ENCODE measurements at regions not wholly inside any gene's neighbourhood (a gene's known extent, or its start where the extent isn't known, plus 50 kb on each side); places are given as distances from the start of the nearest gene placed in this dataset.

DNA sequence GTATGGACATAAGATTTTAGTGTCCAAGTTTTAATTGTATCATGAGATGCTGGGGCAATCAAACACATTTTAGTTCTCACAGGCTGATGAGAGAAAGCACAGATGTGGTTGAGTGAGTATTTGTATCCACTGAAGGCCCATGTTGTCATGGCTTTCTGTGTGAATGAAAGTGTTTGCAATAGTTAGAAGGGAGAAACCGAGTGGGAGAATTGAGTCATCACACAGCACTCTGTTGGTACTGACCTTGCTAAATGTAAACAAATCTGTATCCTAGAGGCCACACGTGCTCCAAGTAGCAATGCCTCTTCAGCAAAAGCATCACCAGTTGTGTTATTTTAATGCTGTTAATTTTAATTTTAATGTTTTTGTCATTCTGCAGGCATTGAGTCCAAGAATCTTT, 121.2 kb downstream of the EMX2 start:
- no peak overlapping the region for H3K27ac Mint-ChIP-seq

More for the DNA sequence above, 121.2 kb downstream of the EMX2 start:
- no peak overlapping the region for H3K27ac ChIP-seq (ENCODE audit: low read depth)
- Mint-ChIP-seq H3K27me3 (ENCODE audit: insufficient read depth, low read depth, poor library complexity) (peaks cover 3% of the 10 kb centered on the region), H3K36me3 (ENCODE audit: low read depth) (no peaks in the 10 kb centered on the region), H3K4me1 (no peaks in the 10 kb centered on the region), H3K4me3 (no peak overlapping the region), H3K9me3 (no peaks in the 10 kb centered on the region)
- ATAC-seq (no peak), DNase-seq (ENCODE audit: low spot score) (no peak)
- no peak overlapping the region for H3K4me2 ChIP-seq
- H3K9me2 ChIP-seq (ENCODE audit: insufficient read depth), result no peaks in the 10 kb centered on the region
- no peak overlapping the region for H2AFZ ChIP-seq
- no peaks in the 10 kb centered on the region for H3K27me3 ChIP-seq (ENCODE audit: insufficient read depth)
- H3K36me3 ChIP-seq (ENCODE audit: insufficient read depth), result no peaks in the 10 kb centered on the region
- H3F3A ChIP-seq (replicated peaks; ENCODE audit: low read depth), result no peaks in the 10 kb centered on the region
- TF ChIP-seq, protein P1, sequence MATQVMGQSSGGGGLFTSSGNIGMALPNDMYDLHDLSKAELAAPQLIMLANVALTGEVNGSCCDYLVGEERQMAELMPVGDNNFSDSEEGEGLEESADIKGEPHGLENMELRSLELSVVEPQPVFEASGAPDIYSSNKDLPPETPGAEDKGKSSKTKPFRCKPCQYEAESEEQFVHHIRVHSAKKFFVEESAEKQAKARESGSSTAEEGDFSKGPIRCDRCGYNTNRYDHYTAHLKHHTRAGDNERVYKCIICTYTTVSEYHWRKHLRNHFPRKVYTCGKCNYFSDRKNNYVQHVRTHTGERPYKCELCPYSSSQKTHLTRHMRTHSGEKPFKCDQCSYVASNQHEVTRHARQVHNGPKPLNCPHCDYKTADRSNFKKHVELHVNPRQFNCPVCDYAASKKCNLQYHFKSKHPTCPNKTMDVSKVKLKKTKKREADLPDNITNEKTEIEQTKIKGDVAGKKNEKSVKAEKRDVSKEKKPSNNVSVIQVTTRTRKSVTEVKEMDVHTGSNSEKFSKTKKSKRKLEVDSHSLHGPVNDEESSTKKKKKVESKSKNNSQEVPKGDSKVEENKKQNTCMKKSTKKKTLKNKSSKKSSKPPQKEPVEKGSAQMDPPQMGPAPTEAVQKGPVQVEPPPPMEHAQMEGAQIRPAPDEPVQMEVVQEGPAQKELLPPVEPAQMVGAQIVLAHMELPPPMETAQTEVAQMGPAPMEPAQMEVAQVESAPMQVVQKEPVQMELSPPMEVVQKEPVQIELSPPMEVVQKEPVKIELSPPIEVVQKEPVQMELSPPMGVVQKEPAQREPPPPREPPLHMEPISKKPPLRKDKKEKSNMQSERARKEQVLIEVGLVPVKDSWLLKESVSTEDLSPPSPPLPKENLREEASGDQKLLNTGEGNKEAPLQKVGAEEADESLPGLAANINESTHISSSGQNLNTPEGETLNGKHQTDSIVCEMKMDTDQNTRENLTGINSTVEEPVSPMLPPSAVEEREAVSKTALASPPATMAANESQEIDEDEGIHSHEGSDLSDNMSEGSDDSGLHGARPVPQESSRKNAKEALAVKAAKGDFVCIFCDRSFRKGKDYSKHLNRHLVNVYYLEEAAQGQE (IDR thresholded peaks at IDR 0.05; ENCODE audit: unreplicated experiment), result no peak
- TF ChIP-seq, protein P2, sequence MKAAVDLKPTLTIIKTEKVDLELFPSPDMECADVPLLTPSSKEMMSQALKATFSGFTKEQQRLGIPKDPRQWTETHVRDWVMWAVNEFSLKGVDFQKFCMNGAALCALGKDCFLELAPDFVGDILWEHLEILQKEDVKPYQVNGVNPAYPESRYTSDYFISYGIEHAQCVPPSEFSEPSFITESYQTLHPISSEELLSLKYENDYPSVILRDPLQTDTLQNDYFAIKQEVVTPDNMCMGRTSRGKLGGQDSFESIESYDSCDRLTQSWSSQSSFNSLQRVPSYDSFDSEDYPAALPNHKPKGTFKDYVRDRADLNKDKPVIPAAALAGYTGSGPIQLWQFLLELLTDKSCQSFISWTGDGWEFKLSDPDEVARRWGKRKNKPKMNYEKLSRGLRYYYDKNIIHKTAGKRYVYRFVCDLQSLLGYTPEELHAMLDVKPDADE (IDR thresholded peaks at IDR 0.05), result no peak
- TF ChIP-seq, protein P3, sequence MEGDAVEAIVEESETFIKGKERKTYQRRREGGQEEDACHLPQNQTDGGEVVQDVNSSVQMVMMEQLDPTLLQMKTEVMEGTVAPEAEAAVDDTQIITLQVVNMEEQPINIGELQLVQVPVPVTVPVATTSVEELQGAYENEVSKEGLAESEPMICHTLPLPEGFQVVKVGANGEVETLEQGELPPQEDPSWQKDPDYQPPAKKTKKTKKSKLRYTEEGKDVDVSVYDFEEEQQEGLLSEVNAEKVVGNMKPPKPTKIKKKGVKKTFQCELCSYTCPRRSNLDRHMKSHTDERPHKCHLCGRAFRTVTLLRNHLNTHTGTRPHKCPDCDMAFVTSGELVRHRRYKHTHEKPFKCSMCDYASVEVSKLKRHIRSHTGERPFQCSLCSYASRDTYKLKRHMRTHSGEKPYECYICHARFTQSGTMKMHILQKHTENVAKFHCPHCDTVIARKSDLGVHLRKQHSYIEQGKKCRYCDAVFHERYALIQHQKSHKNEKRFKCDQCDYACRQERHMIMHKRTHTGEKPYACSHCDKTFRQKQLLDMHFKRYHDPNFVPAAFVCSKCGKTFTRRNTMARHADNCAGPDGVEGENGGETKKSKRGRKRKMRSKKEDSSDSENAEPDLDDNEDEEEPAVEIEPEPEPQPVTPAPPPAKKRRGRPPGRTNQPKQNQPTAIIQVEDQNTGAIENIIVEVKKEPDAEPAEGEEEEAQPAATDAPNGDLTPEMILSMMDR (conservative IDR thresholded peaks at IDR 0.05; ENCODE audit: low read depth in 2 of 2), result no peak
- TF ChIP-seq CREB1 (CRISPR knock-in tag; IDR thresholded peaks at IDR 0.05; ENCODE audit: low read depth), result no peak
- no peak for TF ChIP-seq EZH2phosphoT487 (IDR thresholded peaks at IDR 0.05; ENCODE audit: unreplicated experiment)
- TF ChIP-seq ZNF331 (CRISPR knock-in tag; IDR thresholded peaks at IDR 0.05; ENCODE audit: low read depth), result no peak
- no peak for TF ChIP-seq ZNF114 (CRISPR knock-in tag; IDR thresholded peaks at IDR 0.05)
- TF ChIP-seq STAT1 (IDR thresholded peaks at IDR 0.05; ENCODE audit: unreplicated experiment), result no peak
- no peak for TF ChIP-seq POLR2AphosphoS5 (IDR thresholded peaks at IDR 0.05; ENCODE audit: low read depth)
- no peak for TF ChIP-seq ZNF462 (CRISPR knock-in tag; IDR thresholded peaks at IDR 0.05)
- TF ChIP-seq EZH2 (IDR thresholded peaks at IDR 0.05; ENCODE audit: low read depth, unreplicated experiment), result no peak
- no peak for TF ChIP-seq JUNB (IDR thresholded peaks at IDR 0.05; ENCODE audit: unreplicated experiment)
- no peak for TF ChIP-seq NANOG (IDR thresholded peaks at IDR 0.05; ENCODE audit: borderline replicate concordance)
- no peaks in the 10 kb centered on the region for H3K4me1 ChIP-seq (ENCODE audit: insufficient read depth)
- H3K79me2 ChIP-seq (replicated peaks; ENCODE audit: insufficient read depth), result no peaks in the 10 kb centered on the region
- no peaks in the 10 kb centered on the region for H4K20me1 ChIP-seq (replicated peaks; ENCODE audit: insufficient read depth)
- no peak overlapping the region for H3K4me3 ChIP-seq

Data from GM23338 (cell line).